HG02610 (cell line): ENCODE measurements at regions not wholly inside any gene's neighbourhood (a gene's known extent, or its start where the extent isn't known, plus 50 kb on each side); places are given as distances from the start of the nearest gene placed in this dataset.

Experiments
- ATAC-seq: cut with Tn5 transposase; IDR thresholded peaks from one replicate; pipeline ENCODE4 v1.9.1; 2021; ENCODE audit warnings: mild to moderate bottlenecking, moderate library complexity; ENCODE audit not compliant: unreplicated experiment

DNA sequence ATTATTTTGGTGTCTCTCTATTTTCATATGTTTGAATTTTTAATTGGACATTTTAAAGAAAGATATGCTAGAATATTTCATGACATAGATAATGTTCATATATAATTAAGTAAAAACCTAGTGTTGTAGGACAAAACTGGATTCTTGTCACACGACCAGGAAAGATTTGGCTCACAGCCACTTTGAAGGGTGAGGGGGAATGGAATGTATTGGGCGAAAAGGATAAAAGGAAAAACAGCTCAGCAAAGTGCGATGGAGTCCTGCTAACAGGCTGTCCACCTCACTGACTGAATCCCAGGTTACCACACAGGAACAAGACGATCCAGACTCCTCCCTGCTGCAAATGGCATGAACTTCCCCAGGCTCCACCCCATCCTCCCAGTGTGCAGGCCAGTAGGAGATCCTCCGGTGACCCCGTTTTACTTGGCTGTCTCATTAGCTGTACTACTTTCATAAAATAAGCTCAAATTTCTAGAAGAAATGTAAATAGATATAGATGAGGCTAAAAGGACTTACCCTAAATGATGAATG is 186.2 kb downstream of the CD47 start:
- ATAC-seq: no peak

DNA sequence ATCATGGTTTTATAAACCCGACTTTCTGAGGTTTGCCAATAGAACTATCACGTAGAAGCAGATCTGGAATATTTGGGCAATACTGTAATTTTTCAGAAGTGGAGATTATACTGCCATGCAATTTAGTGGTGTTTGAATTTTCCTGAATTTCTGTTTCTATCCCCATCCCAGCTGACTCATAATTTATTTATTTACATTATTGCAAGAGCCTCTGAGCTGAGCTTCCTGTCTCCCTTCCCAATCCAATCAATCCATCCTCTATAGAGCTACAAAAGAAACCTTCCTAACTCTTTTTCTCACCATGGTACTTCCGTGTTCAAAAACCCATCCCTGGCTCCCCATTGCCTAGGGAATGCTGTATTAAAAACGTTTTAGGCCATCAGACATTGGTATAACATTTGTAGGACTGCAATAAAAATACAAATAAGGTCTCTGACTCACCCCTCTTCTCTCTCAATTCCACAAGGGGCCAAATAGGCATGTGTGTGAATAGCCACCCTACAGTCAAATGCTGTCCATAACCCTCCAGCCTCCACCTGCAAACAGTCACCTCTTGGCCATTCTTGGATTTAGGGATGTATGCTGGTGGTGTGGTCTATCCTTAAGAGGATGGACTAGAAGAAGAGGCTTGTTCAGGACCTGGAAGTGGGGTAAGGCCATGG is 190.7 kb downstream of the CD47 start:
- no peak for ATAC-seq

DNA sequence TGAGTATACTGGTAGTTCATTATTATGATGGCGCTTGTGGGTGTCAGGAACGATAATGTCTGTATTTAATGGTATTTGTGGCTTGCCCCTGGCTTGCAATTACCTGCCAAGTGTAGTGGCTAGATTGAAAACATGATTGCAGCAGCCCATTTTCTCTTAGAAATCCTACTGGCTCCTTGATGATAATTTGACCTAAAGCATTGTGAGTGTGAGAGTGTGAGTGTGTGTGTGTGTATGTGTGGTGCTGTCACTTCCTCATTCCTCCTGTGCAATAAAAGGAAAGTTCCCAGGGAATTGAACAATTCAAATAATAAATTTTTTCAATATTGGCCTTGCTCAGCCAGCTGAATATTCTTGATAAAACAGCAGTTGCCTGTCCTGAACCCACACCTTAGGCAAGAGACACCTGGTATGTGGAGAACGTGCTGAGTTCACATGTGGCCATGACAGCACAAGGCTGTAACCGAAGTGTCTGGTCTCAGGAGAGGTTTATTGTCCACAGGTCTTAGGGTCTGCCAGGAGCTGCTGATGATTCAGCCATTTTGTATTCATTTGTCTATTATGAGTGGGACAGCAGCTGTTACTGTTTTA is 193.3 kb downstream of the CD47 start:
- ATAC-seq: no peak

DNA sequence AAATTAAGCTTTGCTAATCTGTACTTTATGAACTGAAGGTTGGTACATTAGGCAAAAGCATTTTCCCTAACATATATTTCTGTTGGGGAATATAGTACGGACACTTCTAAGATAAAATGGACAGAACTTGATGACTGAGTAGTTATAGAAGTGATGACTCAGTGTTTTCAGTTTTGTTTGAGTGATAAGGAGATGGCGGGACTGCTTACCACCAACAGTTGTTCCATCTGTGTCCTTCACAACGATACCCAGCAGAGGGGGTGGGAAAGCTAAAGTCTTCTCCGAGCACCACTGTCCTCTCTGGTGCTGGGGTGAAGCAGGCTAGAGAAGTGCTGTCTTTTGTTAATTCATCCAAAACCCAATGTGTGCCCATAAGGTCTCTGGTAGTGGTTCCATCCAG is 195.8 kb downstream of the CD47 start:
- ATAC-seq: no peak

DNA sequence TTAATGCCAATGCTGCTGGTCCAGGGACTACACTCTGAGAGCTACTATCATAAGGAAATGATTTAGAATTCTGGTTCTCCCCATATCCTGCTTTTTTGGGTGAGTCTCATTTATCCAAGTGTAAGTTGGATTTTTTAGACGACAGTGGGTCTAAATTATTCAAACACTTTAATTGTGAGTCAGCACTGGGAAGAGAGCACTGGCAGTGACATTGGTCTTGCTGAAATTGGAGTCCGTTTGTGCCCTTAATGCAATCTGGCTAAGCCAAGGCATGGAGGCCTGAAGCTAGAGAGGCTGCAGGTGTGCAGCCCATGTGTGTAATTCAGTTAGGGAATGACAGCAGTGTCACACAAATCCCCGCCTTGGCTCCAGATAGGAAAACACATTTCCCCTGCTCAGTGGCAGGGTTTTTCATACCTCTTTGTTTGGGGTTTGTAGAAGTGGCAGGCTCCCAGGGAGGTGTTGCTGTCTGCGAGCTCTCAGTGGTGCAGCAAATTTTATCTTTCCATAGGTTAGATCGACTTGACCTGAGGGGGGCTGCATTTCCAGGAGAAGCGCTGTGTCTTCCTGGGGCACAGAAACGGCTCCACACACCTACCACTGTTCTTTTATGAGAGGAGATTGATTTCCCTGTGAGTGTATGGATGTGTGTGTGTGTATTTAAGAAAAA is 197.7 kb downstream of the CD47 start:
- no peak for ATAC-seq

DNA sequence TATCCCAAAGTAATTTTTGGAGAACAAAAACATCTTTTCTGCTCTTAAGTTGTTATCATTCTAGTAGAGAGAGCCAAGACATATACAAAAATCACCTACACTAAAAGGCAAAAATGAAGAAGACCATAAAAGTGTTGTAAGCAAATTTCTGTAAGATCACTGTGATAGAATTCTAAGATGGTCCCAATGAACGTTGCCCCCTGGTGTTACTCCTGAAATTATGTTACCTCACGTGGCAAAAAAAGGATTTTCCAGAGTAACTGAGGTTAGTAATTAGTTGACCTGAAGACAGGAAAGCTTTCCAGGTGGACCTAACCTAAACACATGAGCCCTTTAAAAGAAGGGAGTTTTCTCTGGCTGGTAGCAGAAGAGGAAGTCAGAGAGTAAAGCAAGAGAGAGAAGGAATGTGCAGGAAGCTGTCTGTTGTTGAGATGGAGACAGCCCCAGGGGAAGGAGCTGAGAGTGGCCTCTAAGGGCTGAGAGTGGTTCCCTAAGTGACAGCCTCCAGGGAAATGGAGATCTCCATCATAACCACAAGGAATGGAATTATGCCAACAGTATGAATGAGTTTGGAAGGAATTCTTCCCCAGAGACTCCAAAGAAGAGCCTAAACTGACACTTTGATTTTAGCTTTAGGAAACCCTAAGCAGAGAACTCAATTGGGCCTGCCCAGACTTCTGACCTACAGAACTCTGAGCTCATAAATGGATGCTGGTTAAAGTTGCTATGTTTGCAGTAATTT is 205.9 kb downstream of the CD47 start:
- no peak for ATAC-seq

DNA sequence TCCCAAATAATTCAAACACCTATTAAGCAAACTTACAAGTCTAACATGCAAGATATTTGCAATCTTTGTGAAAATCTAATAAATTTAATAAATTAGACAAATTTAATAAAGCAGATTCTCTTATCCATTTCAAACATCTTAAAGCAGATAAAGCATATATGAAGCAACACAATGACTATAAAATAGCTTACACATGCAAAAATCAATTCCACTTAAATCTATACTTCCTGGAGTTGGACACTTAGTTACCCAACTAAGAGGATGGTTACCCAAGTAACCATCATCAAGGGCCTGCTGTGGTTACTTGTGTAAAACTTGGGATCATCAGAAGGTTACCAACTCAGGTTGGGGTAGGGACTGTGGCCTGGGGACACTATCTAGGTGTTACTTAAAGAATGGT is 206.8 kb downstream of the CD47 start:
- ATAC-seq: no peak

DNA sequence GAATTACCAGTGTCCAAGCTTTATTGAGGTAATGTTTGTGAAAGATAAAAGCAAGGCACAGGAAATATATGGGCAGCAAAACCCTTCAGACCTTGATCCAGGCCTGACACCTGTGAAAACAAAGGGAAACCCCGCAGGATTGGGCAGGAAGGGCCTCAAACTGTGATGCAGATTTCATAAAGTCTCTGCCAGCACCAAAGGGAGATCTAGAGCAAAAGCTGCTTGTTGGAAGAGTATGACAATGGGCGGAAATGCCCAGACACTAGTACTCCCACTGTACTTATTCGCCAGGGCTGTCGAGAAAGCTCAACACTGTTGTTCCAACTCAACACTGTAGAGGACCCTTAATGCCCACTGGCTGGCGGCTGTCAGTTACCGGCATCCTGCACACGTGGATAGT is 207.9 kb downstream of the CD47 start:
- ATAC-seq: no peak

DNA sequence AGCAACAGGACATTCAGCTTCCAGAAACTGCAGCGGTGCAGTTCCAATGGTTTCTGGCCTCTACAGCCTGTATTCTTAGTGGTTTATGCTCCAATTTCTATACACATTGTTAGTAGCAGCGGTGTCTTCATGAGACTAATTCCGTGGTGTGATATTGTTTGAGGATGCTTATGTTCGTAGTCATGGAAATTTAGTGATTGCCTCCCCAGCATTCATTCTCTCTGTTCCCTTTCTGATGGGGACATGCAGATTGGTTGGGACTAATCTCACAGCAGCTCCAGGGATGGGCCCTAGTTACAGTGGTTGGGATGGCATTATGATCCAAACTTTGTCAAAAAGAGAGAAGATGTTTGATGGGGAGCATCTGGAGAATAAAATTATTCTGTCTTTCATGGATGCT is 208.6 kb downstream of the CD47 start:
- no peak for ATAC-seq

DNA sequence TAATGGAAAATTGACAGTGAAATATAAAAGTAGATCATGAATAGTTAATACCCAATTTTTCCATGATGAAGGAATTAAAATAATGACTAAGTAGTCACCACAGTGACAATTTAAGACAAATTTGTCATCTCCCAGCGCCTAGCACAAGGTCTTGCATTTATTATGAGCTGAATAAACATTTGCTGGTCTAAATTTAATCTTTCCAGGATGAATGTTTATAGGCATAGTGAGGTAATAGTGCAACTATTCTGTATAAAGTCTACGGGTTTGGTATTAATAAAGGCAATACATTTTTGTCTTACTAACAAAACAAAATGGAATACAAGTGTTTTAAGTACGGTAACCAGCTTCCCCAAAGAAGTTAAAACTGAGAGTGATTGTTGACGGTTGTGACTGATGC is 209.3 kb downstream of the CD47 start:
- no peak for ATAC-seq

DNA sequence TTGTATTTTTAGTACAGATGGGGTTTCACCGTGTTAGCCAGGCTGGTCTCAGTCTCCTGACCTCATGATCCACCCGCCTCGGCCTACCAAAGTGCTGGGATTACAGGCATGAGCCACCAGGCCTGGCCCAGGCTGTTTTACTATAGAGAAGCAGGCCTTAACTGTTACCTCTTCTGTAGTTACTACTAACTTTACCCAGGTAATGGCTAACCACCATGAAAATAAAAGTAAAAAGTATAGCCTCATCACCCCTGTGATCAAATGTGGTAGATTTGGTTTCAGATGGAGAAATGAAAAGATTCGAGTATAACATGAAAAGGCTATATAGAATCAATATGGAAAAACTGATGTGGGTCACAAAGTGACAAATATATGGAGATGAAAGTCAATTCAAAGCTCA is 210.1 kb downstream of the CD47 start:
- no peak for ATAC-seq

DNA sequence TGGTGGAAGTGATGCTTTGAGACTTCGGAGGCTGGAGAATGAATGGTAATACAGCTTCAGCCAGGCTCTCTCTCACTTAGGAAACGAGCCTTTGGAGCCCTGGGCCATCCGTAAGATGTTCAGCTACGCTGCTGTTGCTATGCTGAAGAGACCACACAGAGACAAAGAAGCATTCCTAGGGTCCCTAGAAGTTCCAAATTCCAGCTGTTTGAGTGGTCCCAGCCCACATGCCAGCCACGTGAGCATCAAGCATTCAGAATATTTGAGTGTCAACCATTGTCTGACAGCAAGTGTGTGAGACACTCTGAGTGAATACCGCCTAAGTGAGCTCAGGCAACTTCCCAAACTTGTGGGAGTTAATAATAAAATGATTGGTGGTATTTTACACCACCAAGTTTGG is 212.9 kb downstream of the CD47 start:
- ATAC-seq: no peak

DNA sequence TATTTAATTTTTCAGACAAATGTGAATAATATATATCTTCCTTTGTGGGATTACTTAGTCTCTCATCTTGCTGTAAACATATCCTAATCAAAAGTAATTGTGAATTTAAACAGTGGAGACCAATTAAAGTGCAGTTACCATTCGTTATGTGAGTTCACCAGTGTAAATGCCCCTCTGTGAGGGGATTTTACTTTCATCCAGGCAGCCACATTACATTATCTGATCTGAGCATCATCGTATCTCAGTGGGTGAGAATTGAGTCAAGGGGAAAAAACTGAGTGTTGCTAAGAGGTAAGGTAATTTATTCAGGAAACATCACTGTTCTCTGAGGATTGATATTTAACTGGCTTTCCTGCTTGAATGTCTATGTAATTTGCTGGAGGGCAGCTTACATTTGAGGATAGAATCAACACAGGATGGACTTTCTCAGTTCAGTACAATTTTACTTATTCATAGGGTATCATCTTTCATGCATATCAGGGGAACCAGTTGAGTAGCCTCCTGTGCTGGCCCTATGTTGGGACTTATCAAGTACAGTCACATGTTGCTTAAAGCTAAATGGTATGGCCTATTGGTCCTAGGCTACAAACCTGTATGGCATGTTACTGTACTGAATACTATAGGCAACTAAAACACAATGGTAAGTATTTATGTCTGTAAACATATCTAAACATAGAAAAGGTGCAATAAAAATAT is 219.7 kb downstream of the CD47 start:
- peak; percentile 84 for ATAC-seq

DNA sequence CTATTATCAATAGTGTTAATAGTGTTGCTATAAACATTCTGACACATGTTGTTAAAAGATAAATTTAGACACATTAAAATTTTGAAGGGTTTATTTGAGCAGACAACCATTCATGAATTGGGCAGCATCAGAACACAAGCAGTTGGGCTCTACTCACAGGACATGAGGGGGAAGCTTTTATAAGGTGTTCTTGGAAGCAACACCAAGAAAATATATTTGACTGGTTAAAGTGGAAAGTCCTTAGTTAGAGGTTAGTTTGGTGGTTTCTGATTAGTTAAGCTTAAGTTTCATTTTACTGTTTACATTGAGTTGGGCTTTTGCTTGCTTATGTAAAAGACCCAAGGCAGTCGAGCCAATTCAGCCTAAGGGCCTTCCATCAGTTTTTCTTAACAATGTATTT is 220.7 kb downstream of the CD47 start:
- no peak for ATAC-seq

DNA sequence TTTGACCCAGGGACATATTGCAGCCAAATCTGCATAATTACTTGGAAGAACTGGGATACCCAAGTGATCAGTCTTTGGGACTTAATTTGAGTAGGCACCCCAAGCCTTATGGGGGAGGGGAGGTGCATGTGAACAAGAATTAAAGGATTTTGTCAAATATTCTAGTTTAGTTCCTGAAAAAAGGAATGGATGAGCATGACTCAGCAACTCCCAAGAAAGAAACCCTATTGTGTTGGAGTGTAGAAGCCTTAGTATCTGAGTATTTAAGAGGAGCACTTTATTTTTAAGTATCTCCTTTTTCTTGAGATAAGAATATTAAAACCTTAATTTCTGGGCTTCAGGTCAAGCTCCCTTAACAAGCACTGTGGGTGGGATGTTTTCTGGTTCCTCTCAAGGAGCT is 222.4 kb downstream of the CD47 start:
- no peak for ATAC-seq

DNA sequence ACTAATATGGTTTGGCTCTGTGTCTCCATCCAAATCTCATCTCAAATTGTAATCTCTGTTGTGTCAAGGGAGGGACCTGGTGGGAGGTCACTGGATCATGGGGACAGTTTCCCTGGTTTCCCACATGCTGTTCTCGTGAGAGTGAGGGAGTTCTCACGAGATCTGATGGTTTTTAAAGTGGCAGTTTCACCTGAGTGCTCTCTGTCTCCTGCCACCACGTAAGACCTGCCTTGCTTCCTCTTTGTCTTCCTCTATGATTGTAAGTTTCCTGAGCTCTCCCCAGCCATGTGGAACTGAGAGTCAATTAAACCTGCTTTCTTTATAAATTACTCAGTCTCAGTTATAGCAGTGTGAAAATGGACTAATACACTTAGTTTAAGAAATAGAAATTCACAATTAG is 228.9 kb downstream of the CD47 start:
- ATAC-seq: peak; percentile 89

DNA sequence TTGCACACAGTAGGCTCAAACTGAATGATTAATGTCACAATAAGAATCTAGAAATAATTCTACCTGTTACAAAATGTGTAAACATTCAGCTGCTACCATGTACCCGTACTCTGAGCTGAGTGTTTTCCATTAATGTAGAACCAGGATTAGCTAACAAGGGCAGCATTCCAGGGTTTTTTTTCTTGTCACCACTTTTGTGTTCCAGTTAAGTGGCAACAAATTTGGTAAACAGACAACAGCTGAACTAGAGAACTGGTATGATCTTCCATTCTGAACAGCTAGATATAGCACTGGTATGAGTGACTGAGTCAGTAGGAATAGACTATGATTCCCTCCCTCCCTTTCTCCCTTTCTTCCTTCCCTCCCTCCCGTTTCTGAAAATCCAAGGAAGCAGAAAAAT is 229.4 kb downstream of the CD47 start:
- no peak for ATAC-seq
